ENCODE measurements at regions not wholly inside any gene's neighbourhood (a gene's known extent, or its start where the extent isn't known, plus 50 kb on each side); places are given as distances from the start of the nearest gene placed in this dataset.

GRCh38 chr15:66950114-66950513, 115.3 kb upstream of the SMAD3 start:
- no peak for DNase-seq

- no peak for DNase-seq
Observed at GRCh38 chr15:66951531-66952320, 113.7 kb upstream of the SMAD3 start.

- no peak for DNase-seq
Observed at GRCh38 chr15:66952756-66953522, 112.5 kb upstream of the SMAD3 start.

GRCh38 chr15:66953523-66954229, 111.7 kb upstream of the SMAD3 start:
- no peak for DNase-seq

GRCh38 chr15:66954601-66955000, 110.8 kb upstream of the SMAD3 start:
- DNase-seq = no peak

- no peak for DNase-seq
Observed at GRCh38 chr15:66955001-66955516, 110.3 kb upstream of the SMAD3 start.

- DNase-seq = no peak
Observed at GRCh38 chr15:66955871-66956585, 109.4 kb upstream of the SMAD3 start.

- no peak for DNase-seq
Observed at GRCh38 chr15:66956672-66957430, 108.6 kb upstream of the SMAD3 start.

GRCh38 chr15:66957431-66957720, 108.0 kb upstream of the SMAD3 start:
- DNase-seq = no peak

GRCh38 chr15:66959066-66959465, 106.3 kb upstream of the SMAD3 start:
- no peak for DNase-seq

- no peak for DNase-seq
Observed at GRCh38 chr15:66959875-66960274, 105.5 kb upstream of the SMAD3 start.

GRCh38 chr15:66960519-66960918, 104.9 kb upstream of the SMAD3 start:
- no peak for DNase-seq

GRCh38 chr15:66961407-66961884, 104.0 kb upstream of the SMAD3 start:
- DNase-seq = no peak

GRCh38 chr15:66961901-66962300, 103.5 kb upstream of the SMAD3 start:
- no peak for DNase-seq

GRCh38 chr15:66962522-66962921, 102.9 kb upstream of the SMAD3 start:
- no peak for DNase-seq

GRCh38 chr15:66963084-66963483, 102.3 kb upstream of the SMAD3 start:
- DNase-seq = no peak

GRCh38 chr15:66963710-66964109, 101.7 kb upstream of the SMAD3 start:
- no peak for DNase-seq

- DNase-seq = no peak
Observed at GRCh38 chr15:66964111-66964738, 101.2 kb upstream of the SMAD3 start.

- DNase-seq = no peak
Observed at GRCh38 chr15:66964791-66965190, 100.6 kb upstream of the SMAD3 start.

GRCh38 chr15:66965201-66965900, 100.1 kb upstream of the SMAD3 start:
- no peak for DNase-seq

GRCh38 chr15:66966256-66966655, 99.1 kb upstream of the SMAD3 start:
- DNase-seq = no peak
